ENCODE measurements at regions not wholly inside any gene's neighbourhood (a gene's known extent, or its start where the extent isn't known, plus 50 kb on each side); places are given as distances from the start of the nearest gene placed in this dataset.

GRCh38 chr16:35311475-35311874 lies 1852.1 kb downstream of the TP53TG3F start:
- Mint-ChIP-seq H3K4me1 (ENCODE audit: low read depth) (no peaks in the 10 kb centered on the region), H3K27me3 (ENCODE audit: low read depth) (no peaks in the 10 kb centered on the region), H3K36me3 (ENCODE audit: insufficient read depth) (no peaks in the 10 kb centered on the region), H3K9me3 (peaks cover 29% of the 10 kb centered on the region), H3K4me3 (no peak overlapping the region)
- no peak for DNase-seq
- no peak for ATAC-seq

GRCh38 chr16:35314298-35314697 lies 1854.9 kb downstream of the TP53TG3F start:
- Mint-ChIP-seq H3K4me1 (ENCODE audit: low read depth) (no peaks in the 10 kb centered on the region), H3K36me3 (ENCODE audit: insufficient read depth) (no peaks in the 10 kb centered on the region), H3K27me3 (ENCODE audit: low read depth) (no peaks in the 10 kb centered on the region), H3K4me3 (no peak overlapping the region), H3K9me3 (peaks cover 35% of the 10 kb centered on the region)
- ATAC-seq (no peak), DNase-seq (no peak)

- no peak for DNase-seq
- H3K4me3 Mint-ChIP-seq, result no peak overlapping the region
- no peaks in the 10 kb centered on the region for H3K36me3 Mint-ChIP-seq (ENCODE audit: insufficient read depth)
- ATAC-seq, result no peak
- H3K9me3 Mint-ChIP-seq, result peaks cover 25% of the 10 kb centered on the region
- H3K27me3 Mint-ChIP-seq (ENCODE audit: low read depth), result no peaks in the 10 kb centered on the region
- H3K4me1 Mint-ChIP-seq (ENCODE audit: low read depth), result no peaks in the 10 kb centered on the region
These were observed 1860.3 kb downstream of the TP53TG3F start for GRCh38 chr16:35319536-35320192.

GRCh38 chr16:35325936-35326335 lies 1866.5 kb downstream of the TP53TG3F start:
- ATAC-seq (no peak), DNase-seq (no peak)
- H3K9me3 Mint-ChIP-seq, result peaks cover 31% of the 10 kb centered on the region
- H3K4me1 Mint-ChIP-seq (ENCODE audit: low read depth), result no peaks in the 10 kb centered on the region
- no peaks in the 10 kb centered on the region for H3K36me3 Mint-ChIP-seq (ENCODE audit: insufficient read depth)
- H3K4me3 Mint-ChIP-seq, result no peak overlapping the region
- H3K27me3 Mint-ChIP-seq (ENCODE audit: low read depth), result no peaks in the 10 kb centered on the region

- H3K36me3 Mint-ChIP-seq (ENCODE audit: insufficient read depth), result no peaks in the 10 kb centered on the region
- ATAC-seq (no peak), DNase-seq (no peak)
- H3K4me1 Mint-ChIP-seq (ENCODE audit: low read depth), result no peaks in the 10 kb centered on the region
- peaks cover 15% of the 10 kb centered on the region for H3K9me3 Mint-ChIP-seq
- no peaks in the 10 kb centered on the region for H3K27me3 Mint-ChIP-seq (ENCODE audit: low read depth)
- no peak overlapping the region for H3K4me3 Mint-ChIP-seq
These were observed 1879.9 kb downstream of the TP53TG3F start for GRCh38 chr16:35339337-35339736.

- ATAC-seq (no peak), DNase-seq (no peak)
- Mint-ChIP-seq H3K27me3 (ENCODE audit: low read depth) (no peaks in the 10 kb centered on the region), H3K36me3 (ENCODE audit: insufficient read depth) (no peaks in the 10 kb centered on the region), H3K4me1 (ENCODE audit: low read depth) (no peaks in the 10 kb centered on the region), H3K4me3 (no peak overlapping the region), H3K9me3 (peaks cover 22% of the 10 kb centered on the region)
These were observed 1882.6 kb downstream of the TP53TG3F start for GRCh38 chr16:35342012-35342411.

GRCh38 chr16:35344012-35344762 lies 1884.8 kb downstream of the TP53TG3F start:
- ATAC-seq (no peak), DNase-seq (no peak)
- Mint-ChIP-seq H3K4me3 (no peak overlapping the region), H3K9me3 (peaks cover 27% of the 10 kb centered on the region), H3K4me1 (ENCODE audit: low read depth) (no peaks in the 10 kb centered on the region), H3K36me3 (ENCODE audit: insufficient read depth) (no peaks in the 10 kb centered on the region), H3K27me3 (ENCODE audit: low read depth) (no peaks in the 10 kb centered on the region)

- Mint-ChIP-seq H3K9me3 (peaks cover 14% of the 10 kb centered on the region), H3K4me3 (no peak overlapping the region), H3K36me3 (ENCODE audit: insufficient read depth) (no peaks in the 10 kb centered on the region), H3K4me1 (ENCODE audit: low read depth) (no peaks in the 10 kb centered on the region), H3K27me3 (ENCODE audit: low read depth) (no peaks in the 10 kb centered on the region)
- ATAC-seq, result no peak
- no peak for DNase-seq
These were observed 1893.0 kb downstream of the TP53TG3F start for GRCh38 chr16:35352431-35352830.

GRCh38 chr16:35363510-35363909 lies 1904.1 kb downstream of the TP53TG3F start:
- peaks cover 24% of the 10 kb centered on the region for H3K9me3 Mint-ChIP-seq
- ATAC-seq, result no peak
- H3K36me3 Mint-ChIP-seq (ENCODE audit: insufficient read depth), result no peaks in the 10 kb centered on the region

GRCh38 chr16:35364263-35364662 lies 1904.9 kb downstream of the TP53TG3F start:
- DNase-seq (no peak), ATAC-seq (no peak)
- Mint-ChIP-seq H3K4me3 (no peak overlapping the region), H3K4me1 (ENCODE audit: low read depth) (no peaks in the 10 kb centered on the region), H3K27me3 (ENCODE audit: low read depth) (no peaks in the 10 kb centered on the region), H3K9me3 (peaks cover 25% of the 10 kb centered on the region), H3K36me3 (ENCODE audit: insufficient read depth) (no peaks in the 10 kb centered on the region)

More at GRCh38 chr16:35363510-35363909, 1904.1 kb downstream of the TP53TG3F start:
- Mint-ChIP-seq H3K4me3 (no peak overlapping the region), H3K4me1 (ENCODE audit: low read depth) (no peaks in the 10 kb centered on the region), H3K27me3 (ENCODE audit: low read depth) (no peaks in the 10 kb centered on the region)
- no peak for DNase-seq

- Mint-ChIP-seq H3K4me1 (ENCODE audit: low read depth) (no peaks in the 10 kb centered on the region), H3K36me3 (ENCODE audit: insufficient read depth) (no peaks in the 10 kb centered on the region)
These were observed 1906.3 kb downstream of the TP53TG3F start for GRCh38 chr16:35365675-35366074.

GRCh38 chr16:35370617-35371016 lies 1911.2 kb downstream of the TP53TG3F start:
- Mint-ChIP-seq H3K9me3 (peaks cover 22% of the 10 kb centered on the region), H3K4me3 (no peak overlapping the region), H3K27me3 (ENCODE audit: low read depth) (no peaks in the 10 kb centered on the region), H3K36me3 (ENCODE audit: insufficient read depth) (no peaks in the 10 kb centered on the region), H3K4me1 (ENCODE audit: low read depth) (no peaks in the 10 kb centered on the region)
- DNase-seq (no peak), ATAC-seq (no peak)

More at GRCh38 chr16:35365675-35366074, 1906.3 kb downstream of the TP53TG3F start:
- H3K4me3 Mint-ChIP-seq, result no peak overlapping the region
- DNase-seq, result no peak
- no peaks in the 10 kb centered on the region for H3K27me3 Mint-ChIP-seq (ENCODE audit: low read depth)
- no peak for ATAC-seq
- H3K9me3 Mint-ChIP-seq, result peaks cover 32% of the 10 kb centered on the region

- ATAC-seq (no peak), DNase-seq (no peak)
- no peaks in the 10 kb centered on the region for H3K36me3 Mint-ChIP-seq (ENCODE audit: insufficient read depth)
- no peaks in the 10 kb centered on the region for H3K4me1 Mint-ChIP-seq (ENCODE audit: low read depth)
- no peaks in the 10 kb centered on the region for H3K27me3 Mint-ChIP-seq (ENCODE audit: low read depth)
- no peak overlapping the region for H3K4me3 Mint-ChIP-seq
- H3K9me3 Mint-ChIP-seq, result peaks cover 23% of the 10 kb centered on the region
These were observed 1917.7 kb downstream of the TP53TG3F start for GRCh38 chr16:35377142-35377541.

- DNase-seq, result no peak
- Mint-ChIP-seq H3K4me3 (no peak overlapping the region), H3K4me1 (ENCODE audit: low read depth) (no peaks in the 10 kb centered on the region), H3K36me3 (ENCODE audit: insufficient read depth) (no peaks in the 10 kb centered on the region), H3K9me3 (peaks cover 33% of the 10 kb centered on the region), H3K27me3 (ENCODE audit: low read depth) (no peaks in the 10 kb centered on the region)
- no peak for ATAC-seq
These were observed 1927.2 kb downstream of the TP53TG3F start for GRCh38 chr16:35386619-35387018.

GRCh38 chr16:35391328-35391727 lies 1931.9 kb downstream of the TP53TG3F start:
- H3K9me3 Mint-ChIP-seq, result peaks cover 19% of the 10 kb centered on the region
- no peak for ATAC-seq
- H3K27me3 Mint-ChIP-seq (ENCODE audit: low read depth), result no peaks in the 10 kb centered on the region
- H3K4me1 Mint-ChIP-seq (ENCODE audit: low read depth), result no peaks in the 10 kb centered on the region
- DNase-seq, result no peak
- H3K4me3 Mint-ChIP-seq, result no peak overlapping the region
- H3K36me3 Mint-ChIP-seq (ENCODE audit: insufficient read depth), result no peaks in the 10 kb centered on the region

All from activated T-cell treated with anti-CD3 and anti-CD28 coated beads, Interleukin-2, amount 50 U/mL, for 4 hours (primary cell).